LNCaP clone FGC (cell line): ENCODE measurements at regions not wholly inside any gene's neighbourhood (a gene's known extent, or its start where the extent isn't known, plus 50 kb on each side); places are given as distances from the start of the nearest gene placed in this dataset.

Experiments used
- DNase-seq: peaks from one replicate; pipeline ENCODE4 v3.0.0-alpha.2; 2011; ENCODE audit warnings: low read depth
- H3K4me3 ChIP-seq: 2 replicates; pipeline ENCODE4 v1.5.1; 2011; ENCODE audit warnings: mild to moderate bottlenecking, low read depth, low read length, control low read depth
- CTCF ChIP-seq: IDR thresholded peaks from 2 replicates; pipeline ENCODE4 v1.5.1; 2012; ENCODE audit warnings: mild to moderate bottlenecking; ENCODE audit not compliant: control insufficient read depth, insufficient read depth; ENCODE audit errors: extremely low read depth

GRCh38 chr5:23823521-23823920 is 316.1 kb downstream of the PRDM9 start:
- DNase-seq, result no peak
- H3K4me3 ChIP-seq, result no peak overlapping the region
- no peak for TF ChIP-seq CTCF

GRCh38 chr5:23825196-23825595 is 317.8 kb downstream of the PRDM9 start:
- no peak for TF ChIP-seq CTCF
- H3K4me3 ChIP-seq, result no peak overlapping the region
- no peak for DNase-seq

GRCh38 chr5:23840083-23840482 is 332.7 kb downstream of the PRDM9 start:
- no peak for DNase-seq
- TF ChIP-seq CTCF, result peak; percentile 43
- H3K4me3 ChIP-seq, result no peak overlapping the region

- no peak overlapping the region for H3K4me3 ChIP-seq
- no peak for DNase-seq
- no peak for TF ChIP-seq CTCF
Measured at GRCh38 chr5:23864786-23865185, 357.4 kb downstream of the PRDM9 start.

- DNase-seq, result no peak
- no peak for TF ChIP-seq CTCF
- no peak overlapping the region for H3K4me3 ChIP-seq
Measured at GRCh38 chr5:23877847-23878246, 370.4 kb downstream of the PRDM9 start.

- no peak for TF ChIP-seq CTCF
- no peak for DNase-seq
- no peak overlapping the region for H3K4me3 ChIP-seq
Measured at GRCh38 chr5:23884405-23885031, 377.1 kb downstream of the PRDM9 start.

- no peak overlapping the region for H3K4me3 ChIP-seq
- no peak for DNase-seq
- no peak for TF ChIP-seq CTCF
Measured at GRCh38 chr5:23893561-23893960, 386.2 kb downstream of the PRDM9 start.
